ENCODE measurements at regions not wholly inside any gene's neighbourhood (a gene's known extent, or its start where the extent isn't known, plus 50 kb on each side); places are given as distances from the start of the nearest gene placed in this dataset.

GRCh38 chrX:150270622-150271021 lies 92.5 kb upstream of the MAMLD1 start:
- TF ChIP-seq CTCF (conservative IDR thresholded peaks at IDR 0.05; ENCODE audit: low read depth, low read length) (no peak), EZH2 (IDR thresholded peaks at IDR 0.05; ENCODE audit: borderline replicate concordance, low read depth, low read length, poor library complexity, severe bottlenecking) (no peak)
